NB4 (cell line): ENCODE measurements at regions not wholly inside any gene's neighbourhood (a gene's known extent, or its start where the extent isn't known, plus 50 kb on each side); places are given as distances from the start of the nearest gene placed in this dataset.

ENCODE experiments used
- MYC ChIP-seq: IDR thresholded peaks from 2 replicates; pipeline ENCODE4 v1.6.1; 2011; ENCODE audit warnings: low read depth, low read length
- POLR2A ChIP-seq: IDR thresholded peaks from 2 replicates; pipeline ENCODE4 v1.6.1; 2011; ENCODE audit warnings: mild to moderate bottlenecking; ENCODE audit not compliant: insufficient read length; ENCODE audit errors: extremely low read depth
- TF ChIP-seq, protein P1 (sequence below): IDR thresholded peaks from one replicate; pipeline ENCODE4 v1.5.1; 2012; ENCODE audit warnings: low read depth, low read length

DNA sequence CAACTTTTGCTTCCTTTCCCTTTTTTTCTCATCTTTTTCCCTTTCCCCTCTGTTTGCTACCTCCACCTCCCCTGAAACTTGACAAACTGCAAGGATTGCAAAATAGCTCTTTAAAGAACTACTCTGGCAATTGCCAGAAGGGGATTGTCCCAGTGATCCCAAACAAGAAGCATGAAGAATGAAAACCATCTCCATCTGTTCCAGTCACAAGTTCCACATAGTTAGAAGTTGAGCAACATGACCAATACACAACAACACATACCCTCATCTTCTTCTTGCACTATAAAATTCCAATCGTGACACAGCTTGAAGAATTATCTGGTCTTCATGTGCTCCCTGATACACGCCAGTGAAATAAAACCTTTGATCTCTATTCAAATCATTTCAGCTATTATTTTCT, 93.7 kb upstream of the USP15 start:
- TF ChIP-seq MYC, result no peak
- TF ChIP-seq, protein P1, sequence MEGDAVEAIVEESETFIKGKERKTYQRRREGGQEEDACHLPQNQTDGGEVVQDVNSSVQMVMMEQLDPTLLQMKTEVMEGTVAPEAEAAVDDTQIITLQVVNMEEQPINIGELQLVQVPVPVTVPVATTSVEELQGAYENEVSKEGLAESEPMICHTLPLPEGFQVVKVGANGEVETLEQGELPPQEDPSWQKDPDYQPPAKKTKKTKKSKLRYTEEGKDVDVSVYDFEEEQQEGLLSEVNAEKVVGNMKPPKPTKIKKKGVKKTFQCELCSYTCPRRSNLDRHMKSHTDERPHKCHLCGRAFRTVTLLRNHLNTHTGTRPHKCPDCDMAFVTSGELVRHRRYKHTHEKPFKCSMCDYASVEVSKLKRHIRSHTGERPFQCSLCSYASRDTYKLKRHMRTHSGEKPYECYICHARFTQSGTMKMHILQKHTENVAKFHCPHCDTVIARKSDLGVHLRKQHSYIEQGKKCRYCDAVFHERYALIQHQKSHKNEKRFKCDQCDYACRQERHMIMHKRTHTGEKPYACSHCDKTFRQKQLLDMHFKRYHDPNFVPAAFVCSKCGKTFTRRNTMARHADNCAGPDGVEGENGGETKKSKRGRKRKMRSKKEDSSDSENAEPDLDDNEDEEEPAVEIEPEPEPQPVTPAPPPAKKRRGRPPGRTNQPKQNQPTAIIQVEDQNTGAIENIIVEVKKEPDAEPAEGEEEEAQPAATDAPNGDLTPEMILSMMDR, result no peak
- no peak for TF ChIP-seq POLR2A
